ENCODE measurements at regions not wholly inside any gene's neighbourhood (a gene's known extent, or its start where the extent isn't known, plus 50 kb on each side); places are given as distances from the start of the nearest gene placed in this dataset.
"Not testable (repeated sequence)": the region's sequence is repeated elsewhere in the genome, so short reads cannot be mapped to it uniquely, and the experiment has no call there.

DNA sequence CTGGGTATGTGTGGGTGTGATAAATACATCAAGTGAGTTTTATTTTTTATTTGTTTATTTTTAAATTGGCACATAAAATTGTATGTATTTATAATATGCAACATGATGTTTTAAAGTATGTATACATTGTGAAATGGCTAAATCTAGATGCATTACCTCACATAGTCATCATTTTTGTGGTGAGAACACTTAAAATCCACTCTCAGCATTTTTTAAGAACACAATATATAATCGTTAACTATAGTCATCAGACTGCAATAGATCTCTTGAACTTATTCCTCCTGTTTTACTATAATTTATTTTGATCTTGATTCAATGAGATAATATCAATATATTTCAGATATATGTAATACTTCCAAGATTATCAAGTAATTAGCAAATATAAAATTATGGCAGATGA, 93.9 kb upstream of the ALDH1A1 start:
- no peaks in the 10 kb centered on the region for H3K4me1 ChIP-seq
- H3K27me3 ChIP-seq (ENCODE audit: low read depth) = peaks cover 3% of the 10 kb centered on the region
- in situ Hi-C loops (cut with MboI; ENCODE audit: low sequenced_read_pairs) = loop anchor here (25.0 kb wide), 1 partner anchor 1009 kb away; no protein-coding TSS in a partner anchor
- no peaks in the 10 kb centered on the region for H3K36me3 ChIP-seq (replicated peaks)
- DNase-seq (ENCODE audit: low spot score in 2 of 2) = no peak
- no peaks in the 10 kb centered on the region for H3K9me3 ChIP-seq
- H3K4me3 ChIP-seq = no peak overlapping the region

DNA sequence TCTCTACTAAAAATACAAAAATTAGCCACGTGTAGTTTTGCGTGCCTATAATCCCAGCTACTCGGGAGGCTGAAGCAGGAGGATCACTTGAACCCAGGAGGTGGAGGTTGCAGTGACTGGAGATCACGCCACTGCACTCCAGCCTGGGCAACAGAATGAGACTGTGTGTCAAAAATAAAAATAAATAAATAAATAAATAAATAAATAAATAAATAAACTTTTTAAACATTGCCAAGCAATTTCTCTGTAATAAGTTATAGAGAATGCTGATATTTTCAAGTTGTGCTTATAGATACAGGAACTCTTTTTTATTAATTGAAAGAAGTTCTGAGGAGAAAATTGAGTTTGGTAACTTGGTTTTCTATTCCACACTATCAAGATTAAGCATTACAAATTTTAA, 91.9 kb upstream of the ALDH1A1 start:
- in situ Hi-C loops (cut with MboI; ENCODE audit: low sequenced_read_pairs) = loop anchor here (25.0 kb wide), 1 partner anchor 1007 kb away; no protein-coding TSS in a partner anchor
- H3K4me3 ChIP-seq; H3K4me1 ChIP-seq; H3K27me3 ChIP-seq (ENCODE audit: low read depth); H3K36me3 ChIP-seq (replicated peaks); DNase-seq (ENCODE audit: low spot score in 2 of 2); H3K9me3 ChIP-seq: not testable (repeated sequence)

DNA sequence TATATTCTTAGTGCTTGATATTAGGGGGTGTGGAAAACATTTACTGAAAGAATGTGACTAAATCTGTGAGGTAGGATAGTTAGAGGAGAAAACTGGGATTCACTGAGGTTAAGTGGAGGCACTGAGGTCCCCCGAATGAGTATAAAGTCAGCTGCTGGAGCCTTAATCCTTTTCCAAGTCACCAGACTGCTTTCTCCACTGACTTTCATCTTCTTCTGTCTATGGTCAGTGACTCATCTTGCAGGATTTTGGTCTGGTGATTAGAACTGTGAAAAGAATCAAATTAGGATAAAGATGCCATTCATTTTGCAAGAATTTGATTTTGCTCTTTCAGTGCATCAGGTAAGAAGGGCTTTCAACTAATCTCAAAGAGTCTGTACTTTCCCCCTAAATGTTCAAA, 89.3 kb upstream of the ALDH1A1 start:
- H3K9me3 ChIP-seq = no peaks in the 10 kb centered on the region
- no peaks in the 10 kb centered on the region for H3K36me3 ChIP-seq (replicated peaks)
- H3K4me1 ChIP-seq = no peaks in the 10 kb centered on the region
- H3K27me3 ChIP-seq (ENCODE audit: low read depth) = no peaks in the 10 kb centered on the region
- no peak for DNase-seq (ENCODE audit: low spot score in 2 of 2)
- no peak overlapping the region for H3K4me3 ChIP-seq
- in situ Hi-C loops (cut with MboI; ENCODE audit: low sequenced_read_pairs) = loop anchor here (25.0 kb wide), 1 partner anchor 1005 kb away; no protein-coding TSS in a partner anchor

- no peaks in the 10 kb centered on the region for H3K4me1 ChIP-seq
- H3K4me3 ChIP-seq = no peak overlapping the region
- in situ Hi-C loops (cut with MboI; ENCODE audit: low sequenced_read_pairs) = loop anchor here (25.0 kb wide), 1 partner anchor 1002 kb away; no protein-coding TSS in a partner anchor
- no peaks in the 10 kb centered on the region for H3K27me3 ChIP-seq (ENCODE audit: low read depth)
- no peak for DNase-seq (ENCODE audit: low spot score in 2 of 2)
- no peaks in the 10 kb centered on the region for H3K9me3 ChIP-seq
- no peaks in the 10 kb centered on the region for H3K36me3 ChIP-seq (replicated peaks)
Measured at GRCh38 chr9:73039271-73040263, 86.7 kb upstream of the ALDH1A1 start.

DNA sequence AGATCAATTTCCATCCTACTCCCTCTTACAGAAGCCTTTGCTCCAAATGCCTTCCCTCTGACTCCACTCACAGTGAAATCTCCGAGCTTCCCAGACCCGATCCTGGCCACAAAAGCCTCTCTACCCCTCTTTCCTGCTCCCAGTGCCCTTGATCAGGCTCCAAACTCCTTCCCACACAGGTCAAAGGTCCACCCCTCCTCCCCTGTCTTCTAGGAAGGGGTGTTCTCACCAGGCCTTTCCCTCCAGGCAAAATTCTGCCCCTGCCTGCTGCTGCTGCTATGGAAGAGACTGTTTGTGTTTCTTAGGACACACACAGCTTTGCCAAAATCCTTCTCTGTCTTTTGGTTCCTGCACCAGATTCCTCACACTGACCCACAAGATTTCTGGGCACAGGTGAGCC, 85.8 kb upstream of the ALDH1A1 start:
- no peak for DNase-seq (ENCODE audit: low spot score in 2 of 2)
- in situ Hi-C loops (cut with MboI; ENCODE audit: low sequenced_read_pairs) = loop anchor here (25.0 kb wide), 1 partner anchor 1001 kb away; no protein-coding TSS in a partner anchor
- H3K27me3 ChIP-seq (ENCODE audit: low read depth) = no peaks in the 10 kb centered on the region

DNA sequence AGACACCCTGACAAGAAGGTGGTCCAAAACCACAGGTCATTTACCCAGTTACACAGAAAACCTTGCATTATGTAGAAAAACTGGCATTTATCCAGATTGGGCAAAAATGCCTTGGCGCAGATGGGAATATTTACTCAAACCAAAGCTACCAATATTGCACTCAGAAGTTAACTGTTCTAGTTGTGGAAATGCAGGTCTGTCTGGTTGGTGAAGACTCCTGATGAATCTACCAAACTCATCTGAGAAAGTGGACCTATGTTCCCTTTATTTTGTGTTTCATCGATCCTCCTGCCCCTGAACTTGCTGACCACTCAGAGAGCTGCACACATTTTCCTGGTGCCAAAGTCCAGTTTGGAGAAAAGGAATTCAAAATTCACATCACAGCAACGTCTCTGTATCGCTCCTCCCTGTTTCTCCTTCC, 85.2 kb upstream of the ALDH1A1 start:
- no peaks in the 10 kb centered on the region for H3K27me3 ChIP-seq (ENCODE audit: low read depth)
- in situ Hi-C loops (cut with MboI; ENCODE audit: low sequenced_read_pairs) = loop anchor here (25.0 kb wide), 1 partner anchor 1001 kb away; no protein-coding TSS in a partner anchor
- no peak for DNase-seq (ENCODE audit: low spot score in 2 of 2)

More for the DNA sequence above, 85.8 kb upstream of the ALDH1A1 start:
- no peaks in the 10 kb centered on the region for H3K9me3 ChIP-seq
- no peak overlapping the region for H3K4me3 ChIP-seq
- no peaks in the 10 kb centered on the region for H3K4me1 ChIP-seq
- H3K36me3 ChIP-seq (replicated peaks) = no peaks in the 10 kb centered on the region

GRCh38 chr9:73037613-73038012, 84.8 kb upstream of the ALDH1A1 start:
- DNase-seq (ENCODE audit: low spot score in 2 of 2) = no peak
- Histone ChIP-seq H3K4me1 (no peaks in the 10 kb centered on the region), H3K36me3 (replicated peaks) (no peaks in the 10 kb centered on the region), H3K9me3 (no peaks in the 10 kb centered on the region), H3K27me3 (ENCODE audit: low read depth) (no peaks in the 10 kb centered on the region), H3K4me3 (no peak overlapping the region)
- in situ Hi-C loops (cut with MboI; ENCODE audit: low sequenced_read_pairs) = loop anchor here (25.0 kb wide), 1 partner anchor 1000 kb away; no protein-coding TSS in a partner anchor

More for the DNA sequence above, 85.2 kb upstream of the ALDH1A1 start:
- Histone ChIP-seq H3K4me3 (no peak overlapping the region), H3K9me3 (no peaks in the 10 kb centered on the region), H3K4me1 (no peaks in the 10 kb centered on the region), H3K36me3 (replicated peaks) (no peaks in the 10 kb centered on the region)

GRCh38 chr9:73034962-73035361, 82.1 kb upstream of the ALDH1A1 start:
- in situ Hi-C loops (cut with MboI; ENCODE audit: low sequenced_read_pairs) = loop anchor here (25.0 kb wide), 1 partner anchor 998 kb away; no protein-coding TSS in a partner anchor
- Histone ChIP-seq H3K36me3 (replicated peaks) (no peaks in the 10 kb centered on the region), H3K27me3 (ENCODE audit: low read depth) (no peaks in the 10 kb centered on the region), H3K4me3 (no peak overlapping the region), H3K9me3 (no peaks in the 10 kb centered on the region), H3K4me1 (no peaks in the 10 kb centered on the region)
- DNase-seq (ENCODE audit: low spot score in 2 of 2) = no peak

- H3K9me3 ChIP-seq = no peaks in the 10 kb centered on the region
- DNase-seq (ENCODE audit: low spot score in 2 of 2) = no peak
- no peaks in the 10 kb centered on the region for H3K4me1 ChIP-seq
- H3K27me3 ChIP-seq (ENCODE audit: low read depth) = no peaks in the 10 kb centered on the region
- no peaks in the 10 kb centered on the region for H3K36me3 ChIP-seq (replicated peaks)
- H3K4me3 ChIP-seq = no peak overlapping the region
- in situ Hi-C loops (cut with MboI; ENCODE audit: low sequenced_read_pairs) = loop anchor here (25.0 kb wide), 1 partner anchor 994 kb away; no protein-coding TSS in a partner anchor
Measured at GRCh38 chr9:73031350-73031749, 78.5 kb upstream of the ALDH1A1 start.

DNA sequence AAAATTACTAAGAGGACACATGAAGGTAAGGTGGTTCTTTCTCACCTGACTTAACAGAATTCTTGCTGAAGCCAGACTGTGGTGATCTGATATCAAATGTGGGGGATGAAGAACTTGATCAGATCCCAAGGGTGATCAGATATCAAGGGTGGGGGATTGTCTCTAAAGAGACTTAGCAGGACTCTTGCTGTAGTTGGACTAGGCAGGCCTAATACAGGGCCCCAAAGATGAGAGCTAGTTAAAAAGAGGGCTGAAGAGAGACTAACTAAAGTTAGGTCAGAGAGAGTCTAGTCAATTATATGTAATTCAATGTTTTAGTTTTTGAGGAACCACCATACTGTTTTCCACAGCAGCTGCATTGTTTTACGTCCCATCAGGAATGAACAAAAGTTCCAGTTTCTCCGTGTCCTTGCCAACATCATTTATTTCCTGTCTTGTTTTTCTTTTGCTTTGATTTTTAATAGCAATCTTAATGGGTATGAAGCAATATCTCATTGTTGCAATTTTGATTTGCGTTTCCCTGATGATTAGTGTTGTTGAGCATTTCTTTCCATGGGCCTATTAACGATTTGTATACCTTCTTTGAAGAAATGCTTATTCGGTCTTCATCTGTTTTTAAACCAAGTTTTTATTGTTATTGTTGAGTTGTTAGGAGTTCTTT, 77.6 kb upstream of the ALDH1A1 start:
- Histone ChIP-seq H3K27me3 (ENCODE audit: low read depth) (no peaks in the 10 kb centered on the region), H3K36me3 (replicated peaks) (no peaks in the 10 kb centered on the region), H3K4me3 (no peak overlapping the region), H3K4me1 (no peaks in the 10 kb centered on the region), H3K9me3 (no peaks in the 10 kb centered on the region)
- DNase-seq (ENCODE audit: low spot score in 2 of 2) = no peak
- in situ Hi-C loops (cut with MboI; ENCODE audit: low sequenced_read_pairs) = loop anchor here (25.0 kb wide), 1 partner anchor 993 kb away; no protein-coding TSS in a partner anchor

- Histone ChIP-seq H3K36me3 (replicated peaks) (no peaks in the 10 kb centered on the region), H3K27me3 (ENCODE audit: low read depth) (no peaks in the 10 kb centered on the region), H3K4me3 (no peak overlapping the region), H3K4me1 (no peaks in the 10 kb centered on the region), H3K9me3 (no peaks in the 10 kb centered on the region)
- DNase-seq (ENCODE audit: low spot score in 2 of 2) = no peak
- in situ Hi-C loops (cut with MboI; ENCODE audit: low sequenced_read_pairs) = loop anchor here (10.0 to 25.0 kb wide), 2 partner anchors 155 to 992 kb away; no protein-coding TSS in a partner anchor
Measured at GRCh38 chr9:73029346-73029745, 76.5 kb upstream of the ALDH1A1 start.

DNA sequence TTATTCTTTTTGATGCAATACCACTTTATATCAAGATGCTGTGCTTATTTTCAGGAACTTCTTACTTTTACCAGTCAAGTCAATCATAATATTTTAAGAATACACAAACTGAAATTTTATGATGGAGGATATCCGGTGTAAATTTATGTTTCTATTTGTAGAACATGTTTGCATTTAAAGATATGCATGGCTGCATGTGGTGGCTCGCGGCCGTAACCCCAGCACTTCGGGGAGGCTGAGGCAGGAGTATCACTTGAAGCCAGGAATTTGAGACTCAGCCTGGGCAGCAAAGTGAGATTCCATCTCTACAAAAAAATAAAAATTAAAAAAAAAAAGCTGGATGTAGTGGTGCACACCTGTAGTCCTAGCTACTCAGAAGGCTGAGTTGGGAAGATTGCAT, 73.5 kb upstream of the ALDH1A1 start:
- no peaks in the 10 kb centered on the region for H3K36me3 ChIP-seq (replicated peaks)
- H3K4me3 ChIP-seq = no peak overlapping the region
- H3K4me1 ChIP-seq = no peaks in the 10 kb centered on the region
- DNase-seq (ENCODE audit: low spot score in 2 of 2) = no peak
- H3K9me3 ChIP-seq = no peaks in the 10 kb centered on the region
- in situ Hi-C loops (cut with MboI; ENCODE audit: low sequenced_read_pairs) = loop anchor here (10.0 to 25.0 kb wide), 2 partner anchors 152 to 989 kb away; no protein-coding TSS in a partner anchor
- no peaks in the 10 kb centered on the region for H3K27me3 ChIP-seq (ENCODE audit: low read depth)

- no peak for DNase-seq (ENCODE audit: low spot score in 2 of 2)
- no peaks in the 10 kb centered on the region for H3K36me3 ChIP-seq (replicated peaks)
- H3K4me1 ChIP-seq = no peaks in the 10 kb centered on the region
- H3K27me3 ChIP-seq (ENCODE audit: low read depth) = no peaks in the 10 kb centered on the region; the same call in 1 of the 2 replicates
- in situ Hi-C loops (cut with MboI; ENCODE audit: low sequenced_read_pairs) = loop anchor here (10.0 to 25.0 kb wide), 2 partner anchors 150 to 987 kb away; no protein-coding TSS in a partner anchor
- H3K9me3 ChIP-seq = no peaks in the 10 kb centered on the region
- no peak overlapping the region for H3K4me3 ChIP-seq
Measured at GRCh38 chr9:73024601-73025034, 71.8 kb upstream of the ALDH1A1 start.

Data from HAP-1 (cell line).